Fibroblast of lung (primary cell): ENCODE measurements at regions not wholly inside any gene's neighbourhood (a gene's known extent, or its start where the extent isn't known, plus 50 kb on each side); places are given as distances from the start of the nearest gene placed in this dataset.

Experiments used
- DNase-seq, 2 donors: peaks; one replicate each; pipeline versions ENCODE4 v3.0.0 to v3.0.0-alpha.2; 2010; ENCODE audit warnings: low read depth in 2 of 2
- H2AFZ ChIP-seq: 2 replicates; pipeline ENCODE4 v1.5.1; 2012; ENCODE audit warnings: low read length, control low read depth, inconsistent platforms
- H3K27ac ChIP-seq: 2 replicates; pipeline ENCODE4 v1.5.1; 2011; ENCODE audit warnings: low read length, control low read depth; ENCODE audit not compliant: insufficient read depth
- H3K27me3 ChIP-seq: 2 replicates; pipeline ENCODE4 v1.5.1; 2011; ENCODE audit warnings: mild to moderate bottlenecking, low read length; ENCODE audit not compliant: control insufficient read depth, insufficient read depth
- H3K36me3 ChIP-seq: 2 replicates; pipeline ENCODE4 v1.5.1; 2011; ENCODE audit warnings: low read length; ENCODE audit not compliant: control insufficient read depth, insufficient read depth
- H3K4me1 ChIP-seq: 2 replicates; pipeline ENCODE4 v1.5.1; 2011; ENCODE audit warnings: low read length; ENCODE audit not compliant: control insufficient read depth, insufficient read depth; ENCODE audit errors: extremely low read depth
- H3K4me2 ChIP-seq: 2 replicates; pipeline ENCODE4 v1.5.1; 2011; ENCODE audit warnings: low read length, control low read depth; ENCODE audit not compliant: insufficient read depth; ENCODE audit errors: extremely low read depth
- H3K4me3 ChIP-seq, 4 experiments: fragments of 200-600 bp in 1 of 4; sonication (generic) in 1 of 4; replicated peaks in 1 of 4; 2 replicates each; pipeline ENCODE4 v1.5.1; 2011 to 2016; ENCODE audit warnings: low read length in 4 of 4, low read depth in 3 of 4, mild to moderate bottlenecking in 3 of 4, control low read depth in 2 of 4, inconsistent platforms in 1 of 4, mixed read lengths in 1 of 4; ENCODE audit not compliant: insufficient read depth in 1 of 4; ENCODE audit errors: control extremely low read depth in 1 of 4
- H3K79me2 ChIP-seq: 2 replicates; pipeline ENCODE4 v1.5.1; 2012; ENCODE audit warnings: mild to moderate bottlenecking, low read length, inconsistent platforms; ENCODE audit not compliant: control insufficient read depth, insufficient read depth
- H3K9ac ChIP-seq: 2 replicates; pipeline ENCODE4 v1.5.1; 2011; ENCODE audit warnings: mild to moderate bottlenecking, low read length, control low read depth; ENCODE audit not compliant: insufficient read depth
- H3K9me3 ChIP-seq: 2 replicates; pipeline ENCODE4 v1.5.1; 2012; ENCODE audit warnings: low read depth, low read length; ENCODE audit not compliant: control insufficient read depth, insufficient read depth
- H4K20me1 ChIP-seq: 2 replicates; pipeline ENCODE4 v1.5.1; 2011; ENCODE audit warnings: low read length; ENCODE audit not compliant: control insufficient read depth, insufficient read depth; ENCODE audit errors: extremely low read depth
- EZH2 ChIP-seq: IDR thresholded peaks from 2 replicates; pipeline ENCODE4 v1.5.1; 2012; ENCODE audit warnings: low read length, control low read depth, mild to moderate bottlenecking; ENCODE audit errors: missing control alignments
- TF ChIP-seq, protein P1 (sequence below), 2 donors: IDR thresholded peaks in 1 of 2; conservative IDR thresholded peaks in 1 of 2; 1 replicate in 1 of 2; 2 replicates in 1 of 2; pipeline ENCODE4 v1.5.1; 2011 to 2012; ENCODE audit warnings: low read length in 2 of 2, control low read depth in 1 of 2, inconsistent platforms in 1 of 2, low read depth in 1 of 2, mild to moderate bottlenecking in 1 of 2

DNA sequence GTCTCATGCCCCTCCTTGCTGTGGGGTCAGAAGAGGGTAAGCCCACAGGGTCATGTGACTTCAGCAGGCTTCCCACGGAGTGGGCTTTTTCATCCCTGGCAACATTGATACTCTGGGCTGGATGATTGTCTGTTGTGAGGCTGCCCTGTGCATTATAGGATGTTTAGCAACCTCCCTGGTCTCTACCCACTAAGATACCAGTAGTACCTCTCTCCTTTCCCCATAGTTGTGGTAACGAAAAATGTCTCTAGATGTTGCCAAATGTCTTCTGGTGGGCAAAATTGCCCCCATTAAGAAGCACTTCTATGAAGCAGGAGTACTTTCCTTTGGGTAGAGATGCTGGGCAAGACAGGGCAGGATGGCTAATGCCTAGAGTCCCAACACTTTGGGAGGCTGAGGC, 232.5 kb upstream of the ZNF217 start:
- no peak overlapping the region for H2AFZ ChIP-seq
- no peak overlapping the region for H3K9ac ChIP-seq
- no peaks in the 10 kb centered on the region for H3K79me2 ChIP-seq
- H4K20me1 ChIP-seq: no peaks in the 10 kb centered on the region
- H3K4me3 ChIP-seq: no peak overlapping the region
- no peaks in the 10 kb centered on the region for H3K36me3 ChIP-seq
- DNase-seq: no peak
- no peak overlapping the region for H3K4me2 ChIP-seq
- H3K9me3 ChIP-seq: no peaks in the 10 kb centered on the region
- TF ChIP-seq, protein P1, sequence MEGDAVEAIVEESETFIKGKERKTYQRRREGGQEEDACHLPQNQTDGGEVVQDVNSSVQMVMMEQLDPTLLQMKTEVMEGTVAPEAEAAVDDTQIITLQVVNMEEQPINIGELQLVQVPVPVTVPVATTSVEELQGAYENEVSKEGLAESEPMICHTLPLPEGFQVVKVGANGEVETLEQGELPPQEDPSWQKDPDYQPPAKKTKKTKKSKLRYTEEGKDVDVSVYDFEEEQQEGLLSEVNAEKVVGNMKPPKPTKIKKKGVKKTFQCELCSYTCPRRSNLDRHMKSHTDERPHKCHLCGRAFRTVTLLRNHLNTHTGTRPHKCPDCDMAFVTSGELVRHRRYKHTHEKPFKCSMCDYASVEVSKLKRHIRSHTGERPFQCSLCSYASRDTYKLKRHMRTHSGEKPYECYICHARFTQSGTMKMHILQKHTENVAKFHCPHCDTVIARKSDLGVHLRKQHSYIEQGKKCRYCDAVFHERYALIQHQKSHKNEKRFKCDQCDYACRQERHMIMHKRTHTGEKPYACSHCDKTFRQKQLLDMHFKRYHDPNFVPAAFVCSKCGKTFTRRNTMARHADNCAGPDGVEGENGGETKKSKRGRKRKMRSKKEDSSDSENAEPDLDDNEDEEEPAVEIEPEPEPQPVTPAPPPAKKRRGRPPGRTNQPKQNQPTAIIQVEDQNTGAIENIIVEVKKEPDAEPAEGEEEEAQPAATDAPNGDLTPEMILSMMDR (conservative IDR thresholded peaks at IDR 0.05 in 1 of 2, IDR thresholded peaks at IDR 0.05 in 1 of 2; ENCODE audit: low read depth in 1 of 2, low read length in 2 of 2): no peak
- no peak for TF ChIP-seq EZH2
- no peak overlapping the region for H3K27ac ChIP-seq
- H3K27me3 ChIP-seq: no peaks in the 10 kb centered on the region
- H3K4me1 ChIP-seq: peaks cover 10% of the 10 kb centered on the region

DNA sequence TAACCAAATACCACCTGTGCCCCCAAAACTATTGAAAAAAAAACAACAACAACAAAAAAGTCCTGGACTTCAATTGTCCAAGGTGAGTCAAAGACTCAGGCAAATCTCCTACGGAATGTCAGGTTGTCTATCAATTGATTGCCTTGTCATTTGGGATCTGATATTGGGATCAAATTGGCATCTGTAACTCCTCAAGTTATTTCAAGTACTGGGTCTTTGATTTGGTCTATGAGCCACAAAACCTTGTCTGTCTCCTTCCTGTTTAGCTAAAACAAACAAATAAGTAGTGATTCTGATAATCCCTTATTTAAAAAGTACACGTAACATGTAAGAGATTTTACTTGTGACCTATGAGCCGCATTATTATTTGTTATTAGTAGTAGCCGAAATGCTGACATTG, 231.6 kb upstream of the ZNF217 start:
- Histone ChIP-seq H3K36me3 (no peaks in the 10 kb centered on the region), H4K20me1 (no peaks in the 10 kb centered on the region), H3K4me2 (no peak overlapping the region), H3K9me3 (no peaks in the 10 kb centered on the region), H3K79me2 (no peaks in the 10 kb centered on the region), H3K4me1 (peaks cover 8% of the 10 kb centered on the region), H3K9ac (no peak overlapping the region), H3K27ac (no peak overlapping the region), H3K27me3 (no peaks in the 10 kb centered on the region), H3K4me3 (no peak overlapping the region), H2AFZ (no peak overlapping the region)
- no peak for DNase-seq
- TF ChIP-seq, protein P1 (conservative IDR thresholded peaks at IDR 0.05 in 1 of 2, IDR thresholded peaks at IDR 0.05 in 1 of 2; ENCODE audit: low read depth in 1 of 2, low read length in 2 of 2): no peak
- no peak for TF ChIP-seq EZH2

DNA sequence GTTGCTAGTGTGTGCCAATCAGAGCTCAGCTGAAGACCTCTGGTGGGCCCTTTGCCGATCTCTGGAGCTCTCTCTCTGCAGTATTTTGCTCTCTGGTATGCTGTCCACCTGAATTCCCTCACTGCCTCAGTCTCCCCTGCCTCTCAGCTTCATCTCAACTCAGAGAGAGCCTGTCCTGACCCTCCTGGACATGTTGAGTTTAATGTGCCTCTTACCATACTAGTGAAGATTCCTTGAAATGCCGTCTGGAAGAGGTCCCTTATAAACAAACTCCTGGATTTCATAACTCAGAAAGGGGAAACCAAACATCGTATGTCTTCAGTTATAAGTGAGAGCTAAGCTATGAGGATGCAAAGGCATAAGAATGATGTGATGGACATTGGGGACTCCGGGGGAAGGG, 231.1 kb upstream of the ZNF217 start:
- peak in 1 of 2 donors; percentile 25 for DNase-seq
- no peak for TF ChIP-seq EZH2
- TF ChIP-seq, protein P1 (conservative IDR thresholded peaks at IDR 0.05 in 1 of 2, IDR thresholded peaks at IDR 0.05 in 1 of 2; ENCODE audit: low read depth in 1 of 2, low read length in 2 of 2): no peak
- H3K79me2 ChIP-seq: no peaks in the 10 kb centered on the region

More for the DNA sequence above, 231.1 kb upstream of the ZNF217 start:
- Histone ChIP-seq H3K36me3 (no peaks in the 10 kb centered on the region), H2AFZ (peak overlapping the region; percentile 20), H3K27ac (no peak overlapping the region), H4K20me1 (no peaks in the 10 kb centered on the region), H3K4me1 (peaks cover 6% of the 10 kb centered on the region), H3K9me3 (no peaks in the 10 kb centered on the region), H3K4me2 (no peak overlapping the region), H3K27me3 (no peaks in the 10 kb centered on the region), H3K4me3 (no peak overlapping the region), H3K9ac (no peak overlapping the region)
